Iris pigment epithelial cell (primary cell): ENCODE measurements at regions not wholly inside any gene's neighbourhood (a gene's known extent, or its start where the extent isn't known, plus 50 kb on each side); places are given as distances from the start of the nearest gene placed in this dataset.

Experiments used
- DNase-seq: peaks from one replicate; pipeline ENCODE4 v3.0.0-alpha.2; 2011; ENCODE audit warnings: low read depth

DNA sequence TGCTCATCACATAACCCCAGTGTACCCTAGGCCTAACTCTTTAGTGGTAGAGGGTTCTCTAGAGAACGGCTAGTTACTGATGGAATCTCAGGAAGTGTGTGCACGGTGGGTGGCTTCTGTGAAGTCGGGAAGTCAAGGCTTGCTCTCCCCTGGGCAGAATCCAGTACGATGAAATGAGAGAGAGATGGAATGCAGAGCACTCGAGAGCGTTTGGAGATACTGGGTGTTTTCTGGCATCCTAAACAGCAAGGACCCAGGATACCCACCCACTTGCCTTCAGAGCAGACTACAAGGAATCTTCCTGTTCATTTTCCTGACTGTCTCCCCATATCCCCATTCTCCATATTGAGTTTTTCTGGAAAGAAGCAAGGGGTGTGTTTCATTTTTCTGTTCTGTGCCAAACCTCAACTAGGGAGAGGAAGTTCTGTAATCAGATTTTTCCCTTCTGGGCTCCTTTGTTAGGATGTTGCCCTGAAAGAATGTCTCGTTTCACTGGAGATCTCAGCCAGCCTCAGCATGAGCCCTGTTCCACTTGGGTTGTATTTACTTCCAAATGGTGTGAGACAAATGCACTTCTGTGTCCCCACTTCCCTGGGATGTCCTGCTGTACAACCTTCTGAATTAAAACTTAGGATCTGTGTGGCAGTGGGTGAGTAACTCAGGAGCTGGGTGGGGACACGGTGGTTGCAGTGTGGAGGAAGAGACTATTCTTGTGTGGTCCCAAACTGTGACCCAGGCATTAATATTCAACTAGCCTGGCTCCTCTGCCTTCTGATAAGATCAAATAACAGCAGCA, 108.9 kb upstream of the SPRY4 start:
- DNase-seq = peak; percentile 66

DNA sequence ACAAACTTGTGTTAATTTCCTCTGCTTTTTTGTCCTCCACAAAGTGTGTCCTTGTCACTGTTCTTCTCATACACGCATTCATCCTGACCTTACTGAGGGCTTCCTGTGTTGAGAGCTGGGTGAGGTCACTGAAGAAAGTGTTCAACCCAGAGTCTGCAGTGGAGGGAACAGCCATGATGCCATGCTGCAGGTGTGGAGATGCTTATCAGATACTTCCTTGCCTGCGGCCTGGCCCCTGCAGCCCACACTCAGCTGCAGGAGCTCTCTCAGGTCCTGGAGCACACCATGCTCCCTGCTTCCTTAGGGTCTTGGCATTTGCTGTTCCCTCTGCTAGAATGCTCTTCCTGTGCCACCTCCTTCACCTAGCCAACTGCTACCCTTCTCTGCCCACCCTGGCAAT, 108.1 kb upstream of the SPRY4 start:
- no peak for DNase-seq

DNA sequence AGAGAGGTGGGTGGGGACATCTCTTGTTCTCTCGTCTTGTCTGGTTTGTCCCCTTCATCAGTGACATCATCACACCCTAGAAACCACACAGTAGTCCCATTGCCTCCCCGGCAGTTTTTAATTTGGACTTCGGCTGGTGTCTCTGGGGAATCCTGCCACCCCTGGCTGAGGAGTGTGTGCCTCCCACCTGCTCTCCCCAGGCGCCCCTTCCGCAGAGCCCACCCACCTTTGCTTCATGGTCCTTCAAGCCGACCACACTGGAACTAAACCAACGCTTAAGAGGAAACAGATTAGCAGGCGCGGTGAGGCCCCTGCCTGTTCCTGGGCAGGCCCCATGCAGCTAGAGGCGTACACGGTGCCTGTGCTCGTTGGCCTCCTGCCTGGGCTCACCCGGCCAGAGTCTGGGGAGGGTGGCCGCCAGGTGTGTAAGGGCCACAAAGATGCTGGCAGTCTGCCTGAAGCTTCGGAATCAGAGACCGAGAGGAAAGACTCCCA, 107.6 kb upstream of the SPRY4 start:
- no peak for DNase-seq

- no peak for DNase-seq
Measured at GRCh38 chr5:142428773-142429473, 104.1 kb upstream of the SPRY4 start.

DNA sequence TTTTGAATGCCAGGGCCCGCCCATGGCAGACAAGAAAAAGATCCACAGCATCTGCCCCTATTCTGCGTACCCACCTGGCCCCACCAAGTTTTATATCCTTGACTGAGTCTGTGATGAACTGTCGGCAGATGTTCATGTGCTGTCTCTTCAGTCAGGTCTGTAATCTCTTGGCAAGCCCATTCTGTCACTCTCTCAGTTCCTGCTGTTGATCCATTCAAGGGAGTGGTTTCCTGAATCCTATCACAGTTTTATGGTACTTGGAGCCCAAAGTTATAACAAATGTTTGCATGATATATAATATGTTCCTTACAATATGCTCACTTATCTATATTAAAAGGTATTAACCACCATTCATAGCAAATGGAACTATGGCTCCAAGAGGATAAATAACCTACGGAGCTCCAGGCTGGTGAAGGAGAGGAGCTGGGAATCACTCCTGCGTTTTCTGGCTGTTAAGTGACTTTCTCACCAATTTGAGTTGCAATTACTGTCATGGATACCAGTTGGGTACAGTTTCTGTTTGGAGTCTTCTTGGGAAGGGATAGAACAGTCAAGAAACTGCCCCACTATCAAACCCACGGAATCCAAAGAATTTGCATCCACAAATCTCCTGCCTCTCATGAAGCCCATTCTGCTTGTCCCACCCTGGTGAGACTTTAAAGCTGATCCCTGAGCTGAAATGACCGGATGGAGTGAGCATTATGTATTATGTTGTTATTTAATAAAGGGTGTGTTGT, 103.4 kb upstream of the SPRY4 start:
- no peak for DNase-seq

GRCh38 chr5:142427529-142427928, 102.7 kb upstream of the SPRY4 start:
- no peak for DNase-seq

- no peak for DNase-seq
Measured at GRCh38 chr5:142427015-142427364, 102.2 kb upstream of the SPRY4 start.

DNA sequence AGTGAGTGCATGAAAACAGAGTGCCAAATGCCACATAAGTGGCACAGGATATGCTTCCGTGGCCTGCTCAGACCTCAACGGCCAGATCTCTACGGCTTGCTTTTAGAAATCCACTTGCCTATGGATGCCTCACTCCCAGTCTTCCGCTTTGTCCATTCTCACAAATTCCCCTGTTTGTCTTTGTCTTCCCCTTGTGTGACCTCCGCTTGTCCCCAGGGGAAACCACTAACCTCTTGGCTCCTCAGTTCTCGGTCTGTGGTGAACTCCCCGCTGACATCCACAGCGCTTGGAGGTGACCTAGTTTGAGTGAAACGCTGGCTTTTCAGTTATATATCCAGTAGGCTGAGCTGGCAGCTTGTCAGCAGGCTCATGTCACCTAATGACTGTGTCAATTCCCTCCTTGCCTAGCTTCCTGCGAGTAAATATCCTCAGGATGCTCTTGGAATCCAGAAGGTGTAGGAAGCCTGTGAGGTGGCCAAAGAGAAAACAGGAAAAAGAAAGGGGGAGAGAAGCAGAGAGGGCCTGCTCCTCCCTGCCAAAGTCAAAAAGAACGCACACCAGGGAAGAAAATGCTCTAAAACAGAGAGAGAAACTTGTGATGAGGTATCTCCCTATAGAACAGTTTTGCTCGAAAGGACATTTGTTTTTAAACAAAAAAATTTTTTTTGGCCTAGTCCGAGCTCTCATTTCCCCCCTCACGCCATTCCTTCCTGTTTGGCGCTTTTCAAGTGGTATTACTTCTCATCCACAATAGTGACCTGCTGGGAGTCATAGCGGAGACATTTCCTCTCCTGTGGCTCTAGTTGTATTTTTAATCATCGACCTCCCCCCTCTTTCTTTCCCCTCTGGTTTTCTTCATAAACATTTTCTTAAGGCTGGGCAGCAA, 101.6 kb upstream of the SPRY4 start:
- peak; percentile 72 for DNase-seq

DNA sequence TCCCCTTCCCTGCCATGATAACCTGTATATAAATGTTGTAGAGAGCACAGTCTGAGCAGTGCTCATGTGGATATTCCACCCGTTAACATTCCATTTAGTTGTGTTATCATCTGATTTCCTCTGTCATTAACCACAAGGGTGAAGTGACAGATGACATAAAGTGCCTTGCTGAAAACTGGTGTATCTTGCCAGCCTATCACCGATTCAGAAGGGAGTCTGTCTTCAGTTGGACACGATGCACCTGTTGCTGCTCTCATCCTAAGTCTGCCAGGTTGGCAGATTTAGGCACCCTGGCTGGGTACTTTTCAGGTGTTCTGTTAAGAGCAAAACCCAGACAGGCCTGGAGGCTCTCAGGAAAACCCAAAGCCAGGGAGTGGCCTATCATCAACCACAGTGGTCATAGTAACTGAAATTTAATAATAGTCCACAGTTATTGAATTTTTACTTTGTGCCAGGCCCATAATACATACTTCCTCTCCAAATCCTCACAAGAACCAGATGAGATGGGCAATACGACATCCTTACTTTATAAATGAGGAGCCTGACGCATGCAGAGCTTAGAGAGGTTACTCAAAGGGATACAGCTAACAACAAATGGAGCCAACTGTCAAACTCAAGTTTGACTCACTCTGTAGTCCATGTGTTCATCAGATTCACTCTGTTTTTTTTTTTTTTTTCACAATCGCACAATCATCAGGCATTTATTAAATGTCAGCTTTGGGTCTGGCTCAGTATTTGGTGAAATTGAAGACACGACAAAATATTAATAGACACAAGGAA, 100.7 kb upstream of the SPRY4 start:
- DNase-seq = peak; percentile 65

GRCh38 chr5:142422429-142422828, 97.6 kb upstream of the SPRY4 start:
- peak; percentile 85 for DNase-seq

- DNase-seq = no peak
Measured at GRCh38 chr5:142421621-142422397, 97.0 kb upstream of the SPRY4 start.

DNA sequence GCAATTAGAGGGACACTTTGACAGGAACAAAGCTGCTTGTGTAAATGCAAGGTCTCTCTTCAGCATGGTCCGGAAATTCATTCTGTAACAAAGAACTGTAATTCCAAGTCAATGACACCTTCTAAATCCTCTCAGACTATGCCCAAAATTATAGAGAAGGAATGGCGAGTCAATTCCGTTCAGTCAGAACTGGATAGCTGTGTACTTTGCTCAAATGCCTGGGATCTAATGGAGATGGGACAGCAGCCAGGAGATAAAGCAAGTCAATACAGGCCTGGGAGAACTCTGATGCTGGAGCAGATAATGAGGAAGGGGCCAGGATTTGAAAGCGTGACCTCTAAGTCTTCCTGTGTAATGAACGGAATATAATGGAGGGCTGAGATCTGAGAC, 96.4 kb upstream of the SPRY4 start:
- no peak for DNase-seq

DNA sequence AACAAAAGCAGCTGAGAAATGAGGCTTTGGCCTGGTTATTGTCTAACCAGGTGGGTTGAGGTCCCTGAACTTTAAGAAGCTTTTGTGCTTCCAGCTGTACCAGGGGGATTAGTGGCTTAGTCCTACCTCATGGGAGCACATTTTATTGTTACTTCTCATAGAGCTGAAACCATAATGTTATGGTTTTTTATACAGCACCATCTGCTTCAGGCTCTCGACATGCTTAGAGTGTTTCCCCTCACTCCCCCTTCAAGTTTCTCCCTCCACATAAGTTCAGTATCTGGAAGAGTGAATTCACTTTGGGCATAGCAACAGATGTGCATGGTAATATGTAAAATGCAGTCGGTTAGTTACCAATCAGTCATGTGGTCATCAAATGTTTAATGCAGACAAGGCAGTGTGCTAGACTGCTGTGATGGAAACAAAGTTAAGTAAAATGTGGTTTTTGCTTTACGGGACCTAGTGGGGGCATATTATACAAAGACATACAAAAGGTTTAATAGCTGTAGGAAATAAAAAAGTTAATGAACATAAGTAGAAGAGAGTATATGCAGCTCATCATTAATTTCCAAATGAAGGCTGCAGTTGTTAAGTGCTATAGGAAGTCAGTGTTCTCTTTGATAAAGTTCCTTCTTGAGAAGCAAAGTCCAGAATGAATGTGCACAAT, 95.9 kb upstream of the SPRY4 start:
- no peak for DNase-seq

- no peak for DNase-seq
Measured at GRCh38 chr5:142412581-142412980, 87.8 kb upstream of the SPRY4 start.

DNA sequence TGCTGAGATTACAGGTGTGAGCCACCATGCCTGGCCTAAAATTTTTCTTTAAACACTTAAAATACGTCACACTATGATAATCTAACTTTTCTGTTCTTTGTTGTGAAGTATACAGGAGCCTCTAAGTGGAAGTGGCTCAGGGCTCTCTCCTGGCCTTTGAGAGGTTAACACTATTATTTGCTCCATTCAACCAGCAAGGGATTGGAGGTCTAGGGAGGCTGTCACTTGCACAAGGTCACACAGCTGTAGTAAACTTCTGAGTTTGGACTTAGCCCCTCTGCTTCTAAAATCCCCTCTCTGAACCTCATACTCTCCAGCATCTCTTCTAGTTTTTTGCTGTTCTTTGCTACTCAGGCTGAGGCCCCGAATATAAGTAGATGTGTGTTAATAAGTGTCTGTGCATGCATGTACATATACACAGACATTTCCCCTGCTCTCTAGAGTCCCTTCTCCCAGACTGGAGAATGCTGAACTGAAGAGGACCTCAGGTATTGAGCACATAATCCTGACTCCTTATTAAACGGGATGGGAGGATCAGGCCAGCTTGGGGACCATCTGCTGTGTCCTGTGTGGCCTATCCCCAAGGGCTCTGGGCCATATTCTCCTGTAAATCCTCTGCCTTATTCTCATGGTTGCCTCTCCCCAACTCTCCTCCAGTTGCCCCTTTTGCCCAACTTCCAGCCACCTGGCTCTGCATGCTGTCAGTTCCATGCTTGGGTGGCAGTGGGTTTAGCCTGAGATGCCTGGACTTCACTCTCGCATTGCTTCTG, 87.0 kb upstream of the SPRY4 start:
- DNase-seq = no peak

DNA sequence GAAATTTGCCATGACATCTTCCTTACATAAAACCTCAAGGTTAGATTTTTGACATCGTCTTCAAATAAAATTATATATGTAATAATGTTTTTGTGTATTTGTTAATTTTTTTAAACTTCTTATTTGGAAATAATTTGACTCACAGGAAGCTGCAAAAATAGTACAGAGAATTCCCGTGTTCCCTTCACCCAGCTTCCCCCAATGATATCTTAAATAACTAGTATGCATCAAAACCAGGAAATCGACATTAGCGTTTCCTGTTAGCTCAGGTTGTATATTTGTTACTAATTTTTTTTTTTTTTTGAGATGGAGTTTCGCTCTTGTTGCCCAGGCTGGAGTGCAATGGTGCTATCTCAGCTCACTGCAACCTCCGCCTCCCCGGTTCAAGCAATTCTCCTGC, 86.3 kb upstream of the SPRY4 start:
- DNase-seq = no peak

GRCh38 chr5:142408981-142409481, 84.2 kb upstream of the SPRY4 start:
- DNase-seq = no peak

DNA sequence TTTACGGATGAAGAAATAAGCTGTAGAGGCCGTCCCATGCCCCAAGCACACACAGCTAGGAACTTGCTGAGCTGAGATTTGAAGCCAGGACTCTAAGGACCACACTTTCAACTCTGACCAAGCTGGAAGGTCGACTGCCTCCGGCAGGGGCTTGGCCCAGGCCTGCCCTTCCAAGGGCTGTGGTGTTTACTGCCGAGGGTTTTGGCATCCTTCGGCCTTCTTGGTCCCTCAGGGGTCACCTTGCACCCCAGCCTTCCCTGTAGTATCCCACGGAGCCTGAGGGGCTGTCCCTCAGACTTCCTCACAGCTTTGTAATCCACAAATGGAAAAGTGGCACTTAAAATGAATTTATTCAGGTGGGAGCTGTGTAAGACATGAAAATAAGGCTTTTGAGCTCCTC, 83.7 kb upstream of the SPRY4 start:
- DNase-seq = no peak
